ENCODE measurements at regions not wholly inside any gene's neighbourhood (a gene's known extent, or its start where the extent isn't known, plus 50 kb on each side); places are given as distances from the start of the nearest gene placed in this dataset.

DNA sequence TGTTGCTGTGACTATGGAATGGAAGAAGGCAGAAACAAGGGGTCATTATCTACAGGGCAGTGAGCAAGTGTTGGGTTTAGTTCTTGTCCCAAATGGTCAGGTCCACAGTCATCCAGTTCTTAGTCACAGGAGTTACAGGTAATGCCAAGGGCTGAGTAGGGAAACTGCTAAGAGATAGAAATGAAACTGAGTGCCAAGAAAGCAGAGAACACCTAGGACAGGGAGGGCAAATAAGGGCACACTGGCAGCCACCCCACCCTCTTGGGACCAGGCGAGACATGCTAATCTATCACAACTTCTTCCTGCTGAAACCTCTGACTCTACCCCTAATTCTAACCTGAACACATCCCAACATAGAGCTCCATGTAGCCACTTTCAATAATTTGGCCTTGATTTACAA, 103.2 kb downstream of the KLF4 start:
- H3K36me3 ChIP-seq (ENCODE audit: control insufficient read depth, insufficient read depth, low read length), result no peaks in the 10 kb centered on the region
- no peak for DNase-seq
- H3K27me3 ChIP-seq (ENCODE audit: control insufficient read depth, insufficient read depth, low read length), result no peaks in the 10 kb centered on the region
- no peak overlapping the region for H3K4me3 ChIP-seq (ENCODE audit: low read length)
- H3K4me1 ChIP-seq (ENCODE audit: control insufficient read depth, insufficient read depth, low read length), result peaks cover 22% of the 10 kb centered on the region
- no peaks in the 10 kb centered on the region for H3K9me3 ChIP-seq (ENCODE audit: control insufficient read depth, low read depth, low read length)
- WGBS (ENCODE audit: insufficient coverage, low lambda C conversion rate), result no CpG with 5 or more reads among the region's 1 CpG
- H3K27ac ChIP-seq (ENCODE audit: low read length), result no peak overlapping the region
